Activated gamma-delta T cell (primary cell): ENCODE measurements at regions not wholly inside any gene's neighbourhood (a gene's known extent, or its start where the extent isn't known, plus 50 kb on each side); places are given as distances from the start of the nearest gene placed in this dataset.

Source experiments
- DNase-seq: peaks from one replicate; lab custom pipeline; 2025; lab: John Stamatoyannopoulos, UW

GRCh38 chr3:40593351-40593750, 68.6 kb downstream of the ZNF621 start:
- DNase-seq = no peak

GRCh38 chr3:40597441-40597840, 72.7 kb downstream of the ZNF621 start:
- no peak for DNase-seq

GRCh38 chr3:40598338-40598737, 73.6 kb downstream of the ZNF621 start:
- DNase-seq = no peak

- no peak for DNase-seq
Measured at GRCh38 chr3:40598962-40599361, 74.2 kb downstream of the ZNF621 start.

GRCh38 chr3:40602778-40603385, 78.1 kb downstream of the ZNF621 start:
- no peak for DNase-seq

GRCh38 chr3:40605960-40606359, 81.2 kb downstream of the ZNF621 start:
- no peak for DNase-seq

- no peak for DNase-seq
Measured at GRCh38 chr3:40608091-40608490, 83.3 kb downstream of the ZNF621 start.

GRCh38 chr3:40613306-40613705, 88.5 kb downstream of the ZNF621 start:
- DNase-seq = no peak

GRCh38 chr3:40615110-40615915, 90.6 kb downstream of the ZNF621 start:
- DNase-seq = no peak

GRCh38 chr3:40615918-40616819, 91.4 kb downstream of the ZNF621 start:
- no peak for DNase-seq

GRCh38 chr3:40617084-40617483, 92.3 kb downstream of the ZNF621 start:
- DNase-seq = no peak

GRCh38 chr3:40618158-40618557, 93.4 kb downstream of the ZNF621 start:
- DNase-seq = no peak

GRCh38 chr3:40620151-40620550, 95.4 kb downstream of the ZNF621 start:
- DNase-seq = no peak

GRCh38 chr3:40621252-40621651, 96.5 kb downstream of the ZNF621 start:
- DNase-seq = no peak

- no peak for DNase-seq
Measured at GRCh38 chr3:40623567-40623966, 98.8 kb downstream of the ZNF621 start.

- no peak for DNase-seq
Measured at GRCh38 chr3:40624189-40624769, 99.5 kb downstream of the ZNF621 start.

GRCh38 chr3:40627095-40627494, 102.3 kb downstream of the ZNF621 start:
- DNase-seq = no peak

GRCh38 chr3:40628984-40629383, 104.2 kb downstream of the ZNF621 start:
- no peak for DNase-seq

GRCh38 chr3:40631341-40631995, 106.7 kb downstream of the ZNF621 start:
- DNase-seq = no peak

- no peak for DNase-seq
Measured at GRCh38 chr3:40637906-40638305, 113.1 kb downstream of the ZNF621 start.

- DNase-seq = no peak
Measured at GRCh38 chr3:40639006-40639405, 114.2 kb downstream of the ZNF621 start.

GRCh38 chr3:40642812-40643211, 118.1 kb downstream of the ZNF621 start:
- DNase-seq = no peak
